ENCODE measurements at regions not wholly inside any gene's neighbourhood (a gene's known extent, or its start where the extent isn't known, plus 50 kb on each side); places are given as distances from the start of the nearest gene placed in this dataset.

DNA sequence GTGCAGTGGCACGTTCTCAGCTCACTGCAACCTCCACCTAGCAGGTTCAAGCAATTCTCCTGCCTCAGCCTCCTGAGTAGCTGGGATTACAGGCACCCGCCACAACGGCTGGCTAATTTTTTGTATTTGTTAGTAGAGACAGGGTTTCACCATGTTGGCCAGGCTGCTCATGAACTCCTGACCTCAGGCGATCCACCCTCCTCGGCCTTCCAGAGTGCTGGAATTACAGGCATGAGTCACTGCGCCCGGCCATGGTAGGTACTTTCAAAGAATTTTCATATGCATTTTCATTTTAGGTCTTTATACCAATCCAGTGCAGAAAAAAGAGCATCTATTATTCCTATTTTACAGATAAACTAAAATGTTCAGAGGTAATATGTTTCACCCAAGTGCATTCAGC is 411.3 kb upstream of the USP15 start:
- intact Hi-C loops (cut with DNase I): no loop called here
- Histone ChIP-seq H3K9me3 (no peaks in the 10 kb centered on the region), H3K4me1 (replicated peaks) (no peaks in the 10 kb centered on the region), H3K36me3 (no peaks in the 10 kb centered on the region), H3K27ac (no peak overlapping the region), H3K4me3 (no peak overlapping the region), H3K27me3 (replicated peaks; ENCODE audit: insufficient read depth) (no peaks in the 10 kb centered on the region)
- 84% methylated on average over 7 of the region's 7 CpGs for whole genome bisulfite sequencing
- TF ChIP-seq, protein P1, sequence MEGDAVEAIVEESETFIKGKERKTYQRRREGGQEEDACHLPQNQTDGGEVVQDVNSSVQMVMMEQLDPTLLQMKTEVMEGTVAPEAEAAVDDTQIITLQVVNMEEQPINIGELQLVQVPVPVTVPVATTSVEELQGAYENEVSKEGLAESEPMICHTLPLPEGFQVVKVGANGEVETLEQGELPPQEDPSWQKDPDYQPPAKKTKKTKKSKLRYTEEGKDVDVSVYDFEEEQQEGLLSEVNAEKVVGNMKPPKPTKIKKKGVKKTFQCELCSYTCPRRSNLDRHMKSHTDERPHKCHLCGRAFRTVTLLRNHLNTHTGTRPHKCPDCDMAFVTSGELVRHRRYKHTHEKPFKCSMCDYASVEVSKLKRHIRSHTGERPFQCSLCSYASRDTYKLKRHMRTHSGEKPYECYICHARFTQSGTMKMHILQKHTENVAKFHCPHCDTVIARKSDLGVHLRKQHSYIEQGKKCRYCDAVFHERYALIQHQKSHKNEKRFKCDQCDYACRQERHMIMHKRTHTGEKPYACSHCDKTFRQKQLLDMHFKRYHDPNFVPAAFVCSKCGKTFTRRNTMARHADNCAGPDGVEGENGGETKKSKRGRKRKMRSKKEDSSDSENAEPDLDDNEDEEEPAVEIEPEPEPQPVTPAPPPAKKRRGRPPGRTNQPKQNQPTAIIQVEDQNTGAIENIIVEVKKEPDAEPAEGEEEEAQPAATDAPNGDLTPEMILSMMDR (IDR thresholded peaks at IDR 0.05): no peak
- TF ChIP-seq POLR2AphosphoS5 (IDR thresholded peaks at IDR 0.05): no peak
- TF ChIP-seq POLR2A (IDR thresholded peaks at IDR 0.05): no peak
- DNase-seq (ENCODE audit: low spot score): no peak

DNA sequence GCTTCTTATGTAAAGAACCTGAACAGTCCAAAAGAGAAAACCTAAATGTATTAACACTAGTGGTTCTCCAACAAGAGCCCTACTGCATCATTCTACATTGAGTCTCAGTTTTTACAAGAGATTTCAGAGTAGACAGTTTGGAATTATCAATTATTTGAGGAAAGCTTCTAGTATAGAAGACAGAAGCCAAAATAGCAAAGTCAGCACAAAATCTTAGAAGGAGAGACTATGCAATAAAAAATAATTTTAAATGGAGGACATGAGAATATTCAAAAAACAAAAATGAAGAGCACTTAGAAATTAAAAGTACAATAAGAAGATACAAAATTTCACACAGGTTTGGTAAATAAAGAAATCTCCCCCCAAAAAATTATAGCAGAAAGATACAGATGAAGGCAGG is 406.3 kb upstream of the USP15 start:
- no peak overlapping the region for H3K4me3 ChIP-seq
- H3K9me3 ChIP-seq: no peaks in the 10 kb centered on the region
- H3K4me1 ChIP-seq (replicated peaks): no peaks in the 10 kb centered on the region
- no peak overlapping the region for H3K27ac ChIP-seq
- DNase-seq (ENCODE audit: low spot score): no peak
- no peak for TF ChIP-seq POLR2A (IDR thresholded peaks at IDR 0.05)
- TF ChIP-seq, protein P1 (IDR thresholded peaks at IDR 0.05): no peak
- no peak for TF ChIP-seq POLR2AphosphoS5 (IDR thresholded peaks at IDR 0.05)
- intact Hi-C loops (cut with DNase I): no loop called here
- H3K27me3 ChIP-seq (replicated peaks; ENCODE audit: insufficient read depth): no peaks in the 10 kb centered on the region
- H3K36me3 ChIP-seq: no peaks in the 10 kb centered on the region

DNA sequence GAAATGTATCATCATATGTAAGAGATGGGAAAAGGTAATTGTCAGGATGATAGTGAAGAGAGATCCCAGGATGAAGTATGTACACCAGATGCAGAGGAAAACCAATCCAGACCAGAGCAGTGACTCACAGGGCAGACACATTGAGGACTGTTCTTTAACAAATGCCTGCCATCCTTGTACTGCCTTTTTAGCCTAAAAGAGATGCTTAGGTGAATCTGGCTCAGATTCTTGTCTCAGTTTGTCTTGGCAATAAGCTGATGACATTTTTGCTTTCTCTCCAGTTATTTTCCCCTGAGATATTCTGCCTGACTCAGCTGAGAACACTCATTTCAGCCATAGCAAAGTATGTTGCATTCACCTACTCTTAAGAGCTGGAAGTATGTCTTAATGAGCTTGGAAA is 405.3 kb upstream of the USP15 start:
- Histone ChIP-seq H3K36me3 (no peaks in the 10 kb centered on the region), H3K27ac (no peak overlapping the region), H3K27me3 (replicated peaks; ENCODE audit: insufficient read depth) (no peaks in the 10 kb centered on the region), H3K4me3 (no peak overlapping the region), H3K4me1 (replicated peaks) (no peaks in the 10 kb centered on the region), H3K9me3 (no peaks in the 10 kb centered on the region)
- DNase-seq (ENCODE audit: low spot score): no peak
- intact Hi-C loops (cut with DNase I): no loop called here
- no peak for TF ChIP-seq POLR2A (IDR thresholded peaks at IDR 0.05)
- TF ChIP-seq, protein P1 (IDR thresholded peaks at IDR 0.05): no peak
- no peak for TF ChIP-seq POLR2AphosphoS5 (IDR thresholded peaks at IDR 0.05)

DNA sequence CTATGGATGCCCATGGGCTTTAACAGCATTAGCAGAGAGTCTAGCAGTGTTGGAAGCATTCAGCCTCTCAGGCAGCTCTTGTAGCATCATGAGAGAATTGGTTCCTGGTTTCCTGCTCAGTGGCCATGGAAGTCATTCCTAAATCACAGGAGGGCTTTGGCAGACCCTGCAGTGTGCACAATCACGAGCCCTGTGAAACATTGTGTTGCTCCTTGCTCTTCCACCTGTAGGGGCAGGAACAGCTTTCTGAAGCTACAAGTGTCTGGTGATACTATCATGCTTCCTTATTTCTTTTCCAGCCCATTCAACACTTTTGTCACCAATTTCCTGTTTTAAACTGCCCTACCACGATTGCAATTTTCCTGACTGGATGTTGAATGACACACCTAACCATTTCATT is 402.2 kb upstream of the USP15 start:
- no peaks in the 10 kb centered on the region for H3K9me3 ChIP-seq
- H3K4me1 ChIP-seq (replicated peaks): no peaks in the 10 kb centered on the region
- H3K27ac ChIP-seq: no peak overlapping the region
- H3K4me3 ChIP-seq: no peak overlapping the region
- TF ChIP-seq POLR2A (IDR thresholded peaks at IDR 0.05): no peak
- TF ChIP-seq, protein P1 (IDR thresholded peaks at IDR 0.05): no peak
- TF ChIP-seq POLR2AphosphoS5 (IDR thresholded peaks at IDR 0.05): no peak
- no peak for DNase-seq (ENCODE audit: low spot score)
- no peaks in the 10 kb centered on the region for H3K36me3 ChIP-seq
- intact Hi-C loops (cut with DNase I): no loop called here
- whole genome bisulfite sequencing: 75% methylated on average over 2 of the region's 2 CpGs
- no peaks in the 10 kb centered on the region for H3K27me3 ChIP-seq (replicated peaks; ENCODE audit: insufficient read depth)

DNA sequence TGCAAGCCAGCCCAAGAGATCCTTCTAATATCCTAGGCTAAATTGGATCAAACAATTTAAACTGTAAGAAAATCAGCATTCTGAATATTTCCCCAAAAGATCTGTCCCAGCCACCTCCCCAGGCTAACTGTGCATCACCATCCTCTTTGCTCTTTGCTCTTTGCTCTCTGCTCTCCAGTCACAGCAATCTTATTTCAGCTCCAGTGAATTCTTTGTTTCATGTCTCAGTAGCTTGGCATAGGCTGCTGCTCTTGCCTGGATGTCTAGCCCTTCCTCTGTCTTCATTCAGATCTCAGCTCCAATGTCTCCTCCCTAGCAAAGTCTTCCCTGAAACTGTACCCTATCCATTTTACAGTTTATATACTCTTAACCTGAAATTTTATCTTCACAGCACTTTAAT is 399.8 kb upstream of the USP15 start:
- H3K9me3 ChIP-seq: no peaks in the 10 kb centered on the region
- no peaks in the 10 kb centered on the region for H3K27me3 ChIP-seq (replicated peaks; ENCODE audit: insufficient read depth)
- H3K27ac ChIP-seq: no peak overlapping the region
- H3K36me3 ChIP-seq: no peaks in the 10 kb centered on the region
- intact Hi-C loops (cut with DNase I): no loop called here
- DNase-seq (ENCODE audit: low spot score): no peak
- H3K4me3 ChIP-seq: no peak overlapping the region
- H3K4me1 ChIP-seq (replicated peaks): no peaks in the 10 kb centered on the region
- no peak for TF ChIP-seq POLR2A (IDR thresholded peaks at IDR 0.05)
- TF ChIP-seq POLR2AphosphoS5 (IDR thresholded peaks at IDR 0.05): no peak
- TF ChIP-seq, protein P1 (IDR thresholded peaks at IDR 0.05): no peak

Data from prostate gland (tissue), 2 donors.